SK-N-SH treated with all-trans-retinoic acid at 6 μM for 48 hours (cell line): ENCODE measurements at regions not wholly inside any gene's neighbourhood (a gene's known extent, or its start where the extent isn't known, plus 50 kb on each side); places are given as distances from the start of the nearest gene placed in this dataset.

Source experiments
- ATAC-seq: fragments of 200-7000 bp; cut with Tn5 transposase; 3 replicates; pipeline ENCODE4 v1.9.1; 2020; ENCODE audit warnings: mild to moderate bottlenecking, moderate library complexity
- ARNTL ChIP-seq: fragments of 450-650 bp; formaldehyde crosslinking; IDR thresholded peaks from 2 replicates; pipeline ENCODE4 v1.5.0; 2020; ENCODE audit warnings: low read depth, mild to moderate bottlenecking, moderate library complexity, borderline replicate concordance
- BACH2 ChIP-seq: fragments of 250-450 bp; sonication (Bioruptor Pico); IDR thresholded peaks from 2 replicates; pipeline ENCODE4 v1.9.0; 2021; ENCODE audit warnings: mild to moderate bottlenecking, borderline replicate concordance
- CSDC2 ChIP-seq: fragments of 250-450 bp; sonication (Bioruptor Pico); IDR thresholded peaks from 2 replicates; pipeline ENCODE4 v1.5.0; 2020; ENCODE audit warnings: mild to moderate bottlenecking, moderate library complexity
- ESRRG ChIP-seq: fragments of 250-450 bp; sonication (Bioruptor Pico); IDR thresholded peaks from 2 replicates; pipeline ENCODE4 v1.6.1; 2021; ENCODE audit warnings: mild to moderate bottlenecking
- GLIS3 ChIP-seq: fragments of 250-450 bp; sonication (Bioruptor Pico); IDR thresholded peaks from 2 replicates; pipeline ENCODE4 v1.5.0; 2020; ENCODE audit warnings: mild to moderate bottlenecking, moderate library complexity
- ISL1 ChIP-seq: fragments of 250-450 bp; sonication (Bioruptor Pico); IDR thresholded peaks from 2 replicates; pipeline ENCODE4 v2.1.2; 2022; ENCODE audit warnings: mild to moderate bottlenecking, moderate library complexity
- OSR1 ChIP-seq: fragments of 250-450 bp; sonication (Bioruptor Pico); IDR thresholded peaks from 2 replicates; pipeline ENCODE4 v1.8.0; 2022; ENCODE audit warnings: moderate library complexity, mild to moderate bottlenecking, inconsistent platforms
- PPARA ChIP-seq: fragments of 250-450 bp; sonication (Bioruptor Pico); IDR thresholded peaks from 2 replicates; pipeline ENCODE4 v1.5.0; 2020; ENCODE audit warnings: mild to moderate bottlenecking, borderline replicate concordance
- RARB ChIP-seq: fragments of 250-450 bp; sonication (Bioruptor Pico); IDR thresholded peaks from 2 replicates; pipeline ENCODE4 v1.8.0; 2021; ENCODE audit warnings: mild to moderate bottlenecking, moderate library complexity
- SNAI2 ChIP-seq: fragments of 250-450 bp; sonication (Bioruptor Pico); IDR thresholded peaks from 2 replicates; pipeline ENCODE4 v1.5.0; 2020; ENCODE audit warnings: mild to moderate bottlenecking, moderate library complexity
- TCF4 ChIP-seq: fragments of 250-450 bp; sonication (Bioruptor Pico); IDR thresholded peaks from 2 replicates; pipeline ENCODE4 v1.8.0; 2021; ENCODE audit warnings: mild to moderate bottlenecking, moderate library complexity, borderline replicate concordance
- TOX ChIP-seq: fragments of 250-450 bp; sonication (Bioruptor Pico); IDR thresholded peaks from 2 replicates; pipeline ENCODE4 v1.8.0; 2021; ENCODE audit warnings: mild to moderate bottlenecking, moderate library complexity, borderline replicate concordance
- ZC3H10 ChIP-seq: fragments of 250-450 bp; sonication (Bioruptor Pico); IDR thresholded peaks from 2 replicates; pipeline ENCODE4 v1.5.1; 2021; ENCODE audit warnings: mild to moderate bottlenecking, moderate library complexity
- ZFP3 ChIP-seq: fragments of 250-450 bp; sonication (Bioruptor Pico); IDR thresholded peaks from 2 replicates; pipeline ENCODE4 v1.5.0; 2020; ENCODE audit warnings: mild to moderate bottlenecking, moderate library complexity
- ZFP30 ChIP-seq: fragments of 450-650 bp; formaldehyde crosslinking; IDR thresholded peaks from 2 replicates; pipeline ENCODE4 v1.5.0; 2022; ENCODE audit warnings: mild to moderate bottlenecking, moderate library complexity
- ZNF70 ChIP-seq: fragments of 450-650 bp; formaldehyde crosslinking; IDR thresholded peaks from 2 replicates; pipeline ENCODE4 v1.5.0; 2020; ENCODE audit warnings: mild to moderate bottlenecking, moderate library complexity
- ZNF8 ChIP-seq: fragments of 450-650 bp; formaldehyde crosslinking; IDR thresholded peaks from 2 replicates; pipeline ENCODE4 v1.5.0; 2020; ENCODE audit warnings: mild to moderate bottlenecking, moderate library complexity
- TF ChIP-seq, protein P1 (sequence below): fragments of 250-450 bp; sonication (Bioruptor Pico); IDR thresholded peaks from 2 replicates; pipeline ENCODE4 v1.5.1; 2020; ENCODE audit warnings: low read depth, mild to moderate bottlenecking, moderate library complexity
- TF ChIP-seq, protein P2 (sequence below): fragments of 250-450 bp; sonication (Bioruptor Pico); IDR thresholded peaks from 2 replicates; pipeline ENCODE4 v1.5.1; 2021; ENCODE audit warnings: mild to moderate bottlenecking, moderate library complexity
- TF ChIP-seq, protein P3 (sequence below): fragments of 250-450 bp; sonication (Bioruptor Pico); IDR thresholded peaks from 2 replicates; pipeline ENCODE4 v1.5.0; 2020; ENCODE audit warnings: mild to moderate bottlenecking, moderate library complexity
- TF ChIP-seq, protein P4 (sequence below): fragments of 250-450 bp; sonication (Bioruptor Pico); IDR thresholded peaks from 2 replicates; pipeline ENCODE4 v1.8.0; 2021; ENCODE audit warnings: low read depth, mild to moderate bottlenecking, moderate library complexity, borderline replicate concordance

DNA sequence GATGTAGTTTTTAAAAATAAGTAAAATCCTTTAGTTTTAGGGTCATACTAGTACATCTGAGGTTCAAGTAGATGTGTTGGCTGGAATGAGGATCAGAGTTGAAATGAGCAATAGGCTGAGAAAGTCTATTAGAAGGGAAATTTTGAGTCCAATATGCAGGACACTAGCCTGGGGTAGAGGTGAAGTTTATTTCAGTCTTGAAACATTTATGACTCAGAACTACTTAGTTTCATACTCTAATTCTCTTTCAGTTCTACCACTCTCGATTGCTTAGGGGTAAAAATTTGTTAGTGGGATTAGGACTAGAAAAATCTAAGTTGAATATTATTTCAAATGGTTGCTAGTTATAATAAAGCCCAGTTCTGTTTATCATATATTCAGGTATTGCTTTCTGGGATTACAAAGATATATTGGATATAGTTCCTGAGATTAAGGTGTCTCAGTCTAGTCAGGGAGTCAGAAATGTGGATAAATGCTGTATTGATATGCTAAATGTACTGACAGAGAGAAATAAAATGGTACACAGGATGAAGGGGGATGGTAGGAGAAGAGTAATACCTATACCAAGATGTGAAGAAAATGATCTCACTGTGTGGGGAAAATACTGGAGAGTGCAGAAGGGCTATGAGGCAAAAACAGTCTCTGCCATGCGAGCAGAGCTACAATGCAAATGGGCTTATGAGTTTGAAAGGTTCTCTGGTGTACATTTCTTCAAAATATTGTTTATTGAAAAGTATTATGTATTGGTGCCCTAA lies 395.8 kb upstream of the FBXO33 start (continued):
- TF ChIP-seq, protein P1, sequence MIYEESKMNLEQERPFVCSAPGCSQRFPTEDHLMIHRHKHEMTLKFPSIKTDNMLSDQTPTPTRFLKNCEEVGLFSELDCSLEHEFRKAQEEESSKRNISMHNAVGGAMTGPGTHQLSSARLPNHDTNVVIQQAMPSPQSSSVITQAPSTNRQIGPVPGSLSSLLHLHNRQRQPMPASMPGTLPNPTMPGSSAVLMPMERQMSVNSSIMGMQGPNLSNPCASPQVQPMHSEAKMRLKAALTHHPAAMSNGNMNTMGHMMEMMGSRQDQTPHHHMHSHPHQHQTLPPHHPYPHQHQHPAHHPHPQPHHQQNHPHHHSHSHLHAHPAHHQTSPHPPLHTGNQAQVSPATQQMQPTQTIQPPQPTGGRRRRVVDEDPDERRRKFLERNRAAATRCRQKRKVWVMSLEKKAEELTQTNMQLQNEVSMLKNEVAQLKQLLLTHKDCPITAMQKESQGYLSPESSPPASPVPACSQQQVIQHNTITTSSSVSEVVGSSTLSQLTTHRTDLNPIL (CRISPR knock-in tag), result no peak
- no peak for TF ChIP-seq ZC3H10 (CRISPR knock-in tag)
- TF ChIP-seq ZFP30 (CRISPR knock-in tag), result no peak
- TF ChIP-seq ISL1 (CRISPR knock-in tag), result no peak
- TF ChIP-seq ZNF8, result no peak

DNA sequence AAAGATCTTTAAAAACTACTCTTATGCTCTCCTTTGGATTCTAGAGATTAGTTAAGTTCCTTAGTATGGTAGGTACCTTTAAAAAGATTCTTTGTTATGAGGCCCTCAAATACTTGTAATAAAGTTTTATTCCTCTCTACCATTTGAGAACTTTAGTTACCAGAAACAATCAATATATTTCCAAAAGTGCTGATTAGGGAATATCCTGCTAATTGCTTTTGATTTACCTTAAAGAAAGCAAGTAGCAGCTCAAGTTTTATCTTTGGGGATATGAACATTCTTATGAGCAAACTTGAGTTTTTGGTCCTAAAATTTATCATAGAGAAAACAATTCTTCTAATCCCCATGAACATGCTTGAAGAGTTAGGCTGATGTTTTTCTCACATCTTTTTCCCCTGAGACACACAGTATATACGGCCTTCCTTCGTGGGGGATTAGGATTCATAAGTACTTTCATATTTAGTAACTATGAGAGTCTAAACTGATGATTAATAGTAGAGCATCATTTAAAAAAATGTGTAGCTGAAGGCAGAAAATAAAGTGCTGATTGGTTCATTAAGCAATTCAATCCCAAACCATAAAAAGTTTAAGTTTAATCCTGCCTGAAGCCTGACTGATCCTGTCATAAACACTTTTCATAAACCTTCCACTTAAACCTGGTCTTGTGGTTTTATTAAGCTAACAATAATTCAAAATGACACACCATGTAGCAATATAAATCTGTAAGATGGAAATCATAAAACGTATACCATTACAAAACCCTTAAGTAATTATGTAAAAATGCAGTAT lies 380.5 kb upstream of the FBXO33 start:
- no peak for ATAC-seq

DNA sequence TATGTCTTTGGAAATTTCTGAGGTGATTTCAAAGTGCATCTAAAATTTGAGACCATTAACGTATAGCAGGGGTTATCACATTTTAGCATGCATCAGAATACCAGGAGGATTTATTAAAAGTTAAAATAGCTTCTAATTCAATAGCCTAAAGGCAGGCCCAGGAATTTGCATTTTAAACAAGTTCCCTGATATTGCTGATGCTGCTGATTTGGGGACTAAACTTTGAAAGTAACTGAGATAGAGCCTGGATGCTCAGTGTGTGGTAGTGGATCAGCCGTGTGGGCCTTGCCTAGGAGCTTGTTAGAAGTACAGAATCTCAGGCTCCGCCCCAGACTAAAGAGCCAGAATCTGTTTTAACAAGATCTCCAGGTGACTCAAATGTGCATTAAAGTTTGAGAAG lies 375.0 kb upstream of the FBXO33 start:
- TF ChIP-seq, protein P1 (CRISPR knock-in tag), result no peak
- TF ChIP-seq ARNTL, result no peak
- no peak for ATAC-seq

More for the DNA sequence above, 380.5 kb upstream of the FBXO33 start:
- TF ChIP-seq ZFP3 (CRISPR knock-in tag), result no peak
- TF ChIP-seq GLIS3 (CRISPR knock-in tag), result no peak
- TF ChIP-seq RARB (CRISPR knock-in tag), result no peak
- TF ChIP-seq BACH2 (CRISPR knock-in tag), result no peak
- no peak for TF ChIP-seq ZNF70 (CRISPR knock-in tag)
- TF ChIP-seq ZNF8, result no peak
- TF ChIP-seq TOX (CRISPR knock-in tag), result no peak

DNA sequence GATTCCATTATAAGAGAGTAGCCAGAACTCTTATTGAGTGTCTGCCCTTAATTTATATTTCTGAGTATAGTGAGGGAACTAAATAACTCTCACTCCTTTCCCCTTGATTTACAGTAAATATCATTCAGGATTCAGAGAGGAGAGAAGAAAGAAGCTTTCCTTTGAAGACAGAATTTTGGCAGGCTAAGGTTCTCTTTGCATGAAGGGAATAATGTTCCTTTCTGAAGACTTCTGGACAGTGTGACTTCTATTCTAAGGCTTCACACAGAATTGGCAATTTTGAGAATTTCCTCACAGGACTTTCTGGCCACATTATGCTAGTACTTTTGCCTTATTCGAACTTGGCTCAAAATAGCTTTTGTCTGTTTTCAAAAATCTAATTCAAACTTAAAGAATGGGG lies 352.2 kb upstream of the FBXO33 start:
- no peak for ATAC-seq
- TF ChIP-seq TOX (CRISPR knock-in tag) (no peak), CSDC2 (no peak), ZFP30 (CRISPR knock-in tag) (no peak), OSR1 (CRISPR knock-in tag) (no peak), ZFP3 (CRISPR knock-in tag) (no peak), ISL1 (CRISPR knock-in tag) (no peak)

DNA sequence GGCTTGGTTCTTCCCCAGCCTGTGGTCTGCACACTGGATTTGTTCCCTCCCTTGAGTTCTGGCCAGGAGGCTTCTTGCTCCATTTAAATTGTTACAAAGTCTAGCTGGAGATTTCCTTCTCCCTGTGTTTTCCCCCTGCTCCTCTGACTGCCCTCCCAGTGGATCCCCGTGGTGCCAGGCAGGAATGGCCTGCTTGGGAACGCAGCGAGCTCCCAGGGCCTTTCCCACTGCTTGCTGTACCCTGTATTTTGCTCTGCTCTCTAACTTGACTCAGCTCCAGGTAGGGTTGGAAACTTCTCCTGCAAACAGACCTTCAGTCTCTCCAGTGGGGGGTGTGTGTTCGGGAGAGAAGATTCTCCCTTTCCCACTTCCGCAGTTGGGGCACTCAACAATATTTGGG lies 349.2 kb upstream of the FBXO33 start:
- no peak for ATAC-seq
- TF ChIP-seq, protein P1 (CRISPR knock-in tag), result no peak
- TF ChIP-seq, protein P2, sequence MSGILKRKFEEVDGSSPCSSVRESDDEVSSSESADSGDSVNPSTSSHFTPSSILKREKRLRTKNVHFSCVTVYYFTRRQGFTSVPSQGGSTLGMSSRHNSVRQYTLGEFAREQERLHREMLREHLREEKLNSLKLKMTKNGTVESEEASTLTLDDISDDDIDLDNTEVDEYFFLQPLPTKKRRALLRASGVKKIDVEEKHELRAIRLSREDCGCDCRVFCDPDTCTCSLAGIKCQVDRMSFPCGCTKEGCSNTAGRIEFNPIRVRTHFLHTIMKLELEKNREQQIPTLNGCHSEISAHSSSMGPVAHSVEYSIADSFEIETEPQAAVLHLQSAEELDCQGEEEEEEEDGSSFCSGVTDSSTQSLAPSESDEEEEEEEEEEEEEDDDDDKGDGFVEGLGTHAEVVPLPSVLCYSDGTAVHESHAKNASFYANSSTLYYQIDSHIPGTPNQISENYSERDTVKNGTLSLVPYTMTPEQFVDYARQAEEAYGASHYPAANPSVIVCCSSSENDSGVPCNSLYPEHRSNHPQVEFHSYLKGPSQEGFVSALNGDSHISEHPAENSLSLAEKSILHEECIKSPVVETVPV (CRISPR knock-in tag), result no peak
- TF ChIP-seq, protein P3, sequence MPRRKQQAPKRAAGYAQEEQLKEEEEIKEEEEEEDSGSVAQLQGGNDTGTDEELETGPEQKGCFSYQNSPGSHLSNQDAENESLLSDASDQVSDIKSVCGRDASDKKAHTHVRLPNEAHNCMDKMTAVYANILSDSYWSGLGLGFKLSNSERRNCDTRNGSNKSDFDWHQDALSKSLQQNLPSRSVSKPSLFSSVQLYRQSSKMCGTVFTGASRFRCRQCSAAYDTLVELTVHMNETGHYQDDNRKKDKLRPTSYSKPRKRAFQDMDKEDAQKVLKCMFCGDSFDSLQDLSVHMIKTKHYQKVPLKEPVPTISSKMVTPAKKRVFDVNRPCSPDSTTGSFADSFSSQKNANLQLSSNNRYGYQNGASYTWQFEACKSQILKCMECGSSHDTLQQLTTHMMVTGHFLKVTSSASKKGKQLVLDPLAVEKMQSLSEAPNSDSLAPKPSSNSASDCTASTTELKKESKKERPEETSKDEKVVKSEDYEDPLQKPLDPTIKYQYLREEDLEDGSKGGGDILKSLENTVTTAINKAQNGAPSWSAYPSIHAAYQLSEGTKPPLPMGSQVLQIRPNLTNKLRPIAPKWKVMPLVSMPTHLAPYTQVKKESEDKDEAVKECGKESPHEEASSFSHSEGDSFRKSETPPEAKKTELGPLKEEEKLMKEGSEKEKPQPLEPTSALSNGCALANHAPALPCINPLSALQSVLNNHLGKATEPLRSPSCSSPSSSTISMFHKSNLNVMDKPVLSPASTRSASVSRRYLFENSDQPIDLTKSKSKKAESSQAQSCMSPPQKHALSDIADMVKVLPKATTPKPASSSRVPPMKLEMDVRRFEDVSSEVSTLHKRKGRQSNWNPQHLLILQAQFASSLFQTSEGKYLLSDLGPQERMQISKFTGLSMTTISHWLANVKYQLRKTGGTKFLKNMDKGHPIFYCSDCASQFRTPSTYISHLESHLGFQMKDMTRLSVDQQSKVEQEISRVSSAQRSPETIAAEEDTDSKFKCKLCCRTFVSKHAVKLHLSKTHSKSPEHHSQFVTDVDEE (CRISPR knock-in tag), result no peak
- TF ChIP-seq BACH2 (CRISPR knock-in tag) (no peak), TOX (CRISPR knock-in tag) (no peak), ISL1 (CRISPR knock-in tag) (no peak), SNAI2 (CRISPR knock-in tag) (no peak), PPARA (CRISPR knock-in tag) (no peak), ZFP30 (CRISPR knock-in tag) (no peak), ZFP3 (CRISPR knock-in tag) (no peak), ZNF8 (no peak), ESRRG (CRISPR knock-in tag) (no peak), TCF4 (no peak), ARNTL (no peak), GLIS3 (CRISPR knock-in tag) (no peak), OSR1 (CRISPR knock-in tag) (no peak), RARB (CRISPR knock-in tag) (no peak), ZC3H10 (CRISPR knock-in tag) (no peak)
- TF ChIP-seq, protein P4, sequence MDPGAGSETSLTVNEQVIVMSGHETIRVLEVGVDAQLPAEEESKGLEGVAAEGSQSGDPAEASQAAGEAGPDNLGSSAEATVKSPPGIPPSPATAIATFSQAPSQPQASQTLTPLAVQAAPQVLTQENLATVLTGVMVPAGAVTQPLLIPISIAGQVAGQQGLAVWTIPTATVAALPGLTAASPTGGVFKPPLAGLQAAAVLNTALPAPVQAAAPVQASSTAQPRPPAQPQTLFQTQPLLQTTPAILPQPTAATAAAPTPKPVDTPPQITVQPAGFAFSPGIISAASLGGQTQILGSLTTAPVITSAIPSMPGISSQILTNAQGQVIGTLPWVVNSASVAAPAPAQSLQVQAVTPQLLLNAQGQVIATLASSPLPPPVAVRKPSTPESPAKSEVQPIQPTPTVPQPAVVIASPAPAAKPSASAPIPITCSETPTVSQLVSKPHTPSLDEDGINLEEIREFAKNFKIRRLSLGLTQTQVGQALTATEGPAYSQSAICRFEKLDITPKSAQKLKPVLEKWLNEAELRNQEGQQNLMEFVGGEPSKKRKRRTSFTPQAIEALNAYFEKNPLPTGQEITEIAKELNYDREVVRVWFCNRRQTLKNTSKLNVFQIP (CRISPR knock-in tag), result no peak
